ENCODE measurements at regions not wholly inside any gene's neighbourhood (a gene's known extent, or its start where the extent isn't known, plus 50 kb on each side); places are given as distances from the start of the nearest gene placed in this dataset.

- TF ChIP-seq EGR1 (IDR thresholded peaks at IDR 0.05) (no peak), TAF1 (IDR thresholded peaks at IDR 0.05; ENCODE audit: low read depth) (no peak), RAD21 (IDR thresholded peaks at IDR 0.05; ENCODE audit: low read depth) (no peak), CEBPB (IDR thresholded peaks at IDR 0.05) (no peak), EP300 (IDR thresholded peaks at IDR 0.05; ENCODE audit: borderline replicate concordance) (no peak), USF1 (IDR thresholded peaks at IDR 0.05) (no peak), CREB1 (IDR thresholded peaks at IDR 0.05; ENCODE audit: low read depth) (no peak), TCF12 (IDR thresholded peaks at IDR 0.05; ENCODE audit: low read depth) (no peak), NFIC (IDR thresholded peaks at IDR 0.05) (no peak), MAX (IDR thresholded peaks at IDR 0.05) (no peak), TEAD4 (IDR thresholded peaks at IDR 0.05) (no peak), REST (IDR thresholded peaks at IDR 0.05; ENCODE audit: low read depth) (no peak), ZBTB7A (IDR thresholded peaks at IDR 0.05; ENCODE audit: low read depth) (no peak)
Measured at GRCh38 chr1:187409341-187409740, 580.6 kb downstream of the PLA2G4A start.

GRCh38 chr1:187411118-187411517 lies 582.4 kb downstream of the PLA2G4A start:
- no peak for TF ChIP-seq TCF12 (IDR thresholded peaks at IDR 0.05; ENCODE audit: low read depth)
- TF ChIP-seq RAD21 (IDR thresholded peaks at IDR 0.05; ENCODE audit: low read depth): no peak
- TF ChIP-seq EGR1 (IDR thresholded peaks at IDR 0.05): no peak
- TF ChIP-seq CEBPB (IDR thresholded peaks at IDR 0.05): no peak
- no peak for TF ChIP-seq TEAD4 (IDR thresholded peaks at IDR 0.05)
- no peak for TF ChIP-seq TAF1 (IDR thresholded peaks at IDR 0.05; ENCODE audit: low read depth)
- no peak for TF ChIP-seq NFIC (IDR thresholded peaks at IDR 0.05)
- TF ChIP-seq FOXM1 (IDR thresholded peaks at IDR 0.05; ENCODE audit: borderline replicate concordance, low read depth): no peak
- TF ChIP-seq YY1 (IDR thresholded peaks at IDR 0.05; ENCODE audit: low read depth): no peak
- no peak for TF ChIP-seq USF1 (IDR thresholded peaks at IDR 0.05)
- no peak for TF ChIP-seq MAX (IDR thresholded peaks at IDR 0.05)
- no peak for TF ChIP-seq CREB1 (IDR thresholded peaks at IDR 0.05; ENCODE audit: low read depth)
- TF ChIP-seq EP300 (IDR thresholded peaks at IDR 0.05; ENCODE audit: borderline replicate concordance): no peak
- no peak for TF ChIP-seq ZBTB7A (IDR thresholded peaks at IDR 0.05; ENCODE audit: low read depth)

- TF ChIP-seq RAD21 (IDR thresholded peaks at IDR 0.05; ENCODE audit: low read depth): peak; percentile 39
- TF ChIP-seq CREB1 (IDR thresholded peaks at IDR 0.05; ENCODE audit: low read depth): no peak
- TF ChIP-seq TEAD4 (IDR thresholded peaks at IDR 0.05): no peak
- no peak for TF ChIP-seq ZBTB7A (IDR thresholded peaks at IDR 0.05; ENCODE audit: low read depth)
- TF ChIP-seq YY1 (IDR thresholded peaks at IDR 0.05; ENCODE audit: low read depth): no peak
Measured at GRCh38 chr1:187413405-187414169, 584.8 kb downstream of the PLA2G4A start.

GRCh38 chr1:187415065-187415464 lies 586.3 kb downstream of the PLA2G4A start:
- TF ChIP-seq CREB1 (IDR thresholded peaks at IDR 0.05; ENCODE audit: low read depth) (no peak), TCF12 (IDR thresholded peaks at IDR 0.05; ENCODE audit: low read depth) (no peak), NFIC (IDR thresholded peaks at IDR 0.05) (no peak), TAF1 (IDR thresholded peaks at IDR 0.05; ENCODE audit: low read depth) (no peak), USF1 (IDR thresholded peaks at IDR 0.05) (no peak), EGR1 (IDR thresholded peaks at IDR 0.05) (no peak), FOXM1 (IDR thresholded peaks at IDR 0.05; ENCODE audit: borderline replicate concordance, low read depth) (no peak), EP300 (IDR thresholded peaks at IDR 0.05; ENCODE audit: borderline replicate concordance) (no peak), TEAD4 (IDR thresholded peaks at IDR 0.05) (no peak)

GRCh38 chr1:187417520-187417919 lies 588.8 kb downstream of the PLA2G4A start:
- no peak for TF ChIP-seq NFIC (IDR thresholded peaks at IDR 0.05)
- TF ChIP-seq USF1 (IDR thresholded peaks at IDR 0.05): peak; percentile 77
- no peak for TF ChIP-seq EP300 (IDR thresholded peaks at IDR 0.05; ENCODE audit: borderline replicate concordance)
- TF ChIP-seq CREB1 (IDR thresholded peaks at IDR 0.05; ENCODE audit: low read depth): no peak
- TF ChIP-seq MAX (IDR thresholded peaks at IDR 0.05): no peak
- TF ChIP-seq ZBTB7A (IDR thresholded peaks at IDR 0.05; ENCODE audit: low read depth): no peak
- no peak for TF ChIP-seq EGR1 (IDR thresholded peaks at IDR 0.05)

- no peak for TF ChIP-seq RAD21 (IDR thresholded peaks at IDR 0.05; ENCODE audit: low read depth)
- TF ChIP-seq TEAD4 (IDR thresholded peaks at IDR 0.05): no peak
- TF ChIP-seq CEBPB (IDR thresholded peaks at IDR 0.05): no peak
Measured at GRCh38 chr1:187433598-187433997, 604.8 kb downstream of the PLA2G4A start.
